MM.1S (cell line): ENCODE measurements at regions not wholly inside any gene's neighbourhood (a gene's known extent, or its start where the extent isn't known, plus 50 kb on each side); places are given as distances from the start of the nearest gene placed in this dataset.

Source experiments
- DNase-seq: peaks from one replicate; pipeline ENCODE4 v3.0.0-alpha.2; 2015
- H2AFZ ChIP-seq: fragments of 300-600 bp; sonication (generic); 2 replicates; pipeline ENCODE4 v1.6.0; 2016; ENCODE audit warnings: antibody characterized with exemption, low read length
- H3F3A ChIP-seq: fragments of 300-600 bp; sonication (generic); 2 replicates; pipeline ENCODE4 v1.6.1; 2016; ENCODE audit warnings: mild to moderate bottlenecking, antibody characterized with exemption, low read length, moderate library complexity, mixed read lengths; ENCODE audit not compliant: insufficient read depth
- H3K27ac ChIP-seq: fragments of 300-600 bp; sonication (generic); 2 replicates; pipeline ENCODE4 v1.5.1; 2016; ENCODE audit warnings: mild to moderate bottlenecking, low read length
- H3K27me3 ChIP-seq: fragments of 300-600 bp; sonication (generic); replicated peaks from 2 replicates; pipeline ENCODE4 v1.6.0; 2016; ENCODE audit warnings: low read length; ENCODE audit not compliant: insufficient read depth
- H3K36me3 ChIP-seq: fragments of 300-600 bp; sonication (generic); replicated peaks from 2 replicates; pipeline ENCODE4 v1.6.1; 2016; ENCODE audit warnings: mild to moderate bottlenecking, low read length, mixed read lengths; ENCODE audit not compliant: insufficient read depth
- H3K4me1 ChIP-seq: fragments of 300-600 bp; sonication (generic); 2 replicates; pipeline ENCODE4 v1.6.1; 2016; ENCODE audit warnings: low read length, mixed read lengths
- H3K4me2 ChIP-seq: fragments of 300-600 bp; sonication (generic); 2 replicates; pipeline ENCODE4 v1.6.0; 2016; ENCODE audit warnings: low read depth, low read length
- H3K4me3 ChIP-seq: fragments of 300-600 bp; sonication (generic); 2 replicates; pipeline ENCODE4 v1.5.1; 2016; ENCODE audit warnings: low read length, mixed read lengths
- H3K79me2 ChIP-seq: fragments of 300-600 bp; sonication (generic); 2 replicates; pipeline ENCODE4 v1.6.1; 2016; ENCODE audit warnings: mixed run types, low read length, mixed read lengths
- H3K9ac ChIP-seq: fragments of 300-600 bp; sonication (generic); 2 replicates; pipeline ENCODE4 v1.6.1; 2016; ENCODE audit warnings: low read length, mixed read lengths
- H3K9me2 ChIP-seq: fragments of 300-600 bp; sonication (generic); replicated peaks from 2 replicates; pipeline ENCODE4 v1.6.1; 2016; ENCODE audit warnings: mild to moderate bottlenecking, low read length, mixed read lengths; ENCODE audit not compliant: insufficient read depth
- H3K9me3 ChIP-seq: fragments of 300-600 bp; sonication (generic); replicated peaks from 2 replicates; pipeline ENCODE4 v1.6.1; 2016; ENCODE audit warnings: mild to moderate bottlenecking, low read length, mixed read lengths; ENCODE audit not compliant: insufficient read depth
- H4K20me1 ChIP-seq: fragments of 300-600 bp; sonication (generic); 2 replicates; pipeline ENCODE4 v1.6.1; 2016; ENCODE audit warnings: mild to moderate bottlenecking, low read length, moderate library complexity, mixed read lengths; ENCODE audit not compliant: insufficient read depth
- EZH2 ChIP-seq: fragments of 300-600 bp; sonication (generic); optimal IDR thresholded peaks from 2 replicates; pipeline ENCODE3; 2017; ENCODE audit warnings: low read depth, mild to moderate bottlenecking, antibody characterized with exemption, low read length, mixed read lengths
- EZH2phosphoT487 ChIP-seq: fragments of 300-600 bp; sonication (generic); IDR thresholded peaks from 2 replicates; pipeline ENCODE4 v1.6.1; 2018; ENCODE audit warnings: antibody characterized with exemption, low read length
- TF ChIP-seq, protein P1 (sequence below): fragments of 300-600 bp; sonication (generic); IDR thresholded peaks from 2 replicates; pipeline ENCODE4 v1.5.1; 2016; ENCODE audit warnings: antibody characterized with exemption, low read length, mixed read lengths

DNA sequence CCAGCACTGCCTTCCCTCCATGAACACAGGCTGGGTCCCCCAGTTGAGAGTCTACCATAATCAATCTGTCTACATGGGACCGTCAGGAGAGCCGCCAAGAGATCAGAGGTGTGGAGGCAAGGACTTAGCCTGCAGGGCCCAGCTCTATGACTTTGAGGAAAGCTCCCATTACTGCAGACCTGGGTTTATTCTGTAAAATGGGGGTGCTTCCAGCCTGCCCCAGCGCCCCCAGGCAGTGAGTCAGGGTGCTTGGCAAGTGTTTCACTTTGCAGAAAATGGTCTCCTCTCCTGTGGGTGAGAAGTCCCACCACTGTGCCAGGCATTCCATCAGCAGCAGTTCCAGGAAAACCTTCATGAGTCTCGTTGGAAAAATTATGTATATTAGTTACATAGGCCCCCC, 75.5 kb upstream of the VSTM2B start:
- H3K4me2 ChIP-seq = no peak overlapping the region
- peaks cover 25% of the 10 kb centered on the region for H3K27me3 ChIP-seq
- no peaks in the 10 kb centered on the region for H3K9me2 ChIP-seq
- H3K4me1 ChIP-seq = no peaks in the 10 kb centered on the region
- H3K79me2 ChIP-seq = no peaks in the 10 kb centered on the region
- H3K36me3 ChIP-seq = no peaks in the 10 kb centered on the region
- DNase-seq = no peak
- no peak overlapping the region for H3K27ac ChIP-seq
- H4K20me1 ChIP-seq = no peaks in the 10 kb centered on the region
- no peaks in the 10 kb centered on the region for H3F3A ChIP-seq
- H2AFZ ChIP-seq = no peak overlapping the region
- no peak overlapping the region for H3K4me3 ChIP-seq
- TF ChIP-seq, protein P1, sequence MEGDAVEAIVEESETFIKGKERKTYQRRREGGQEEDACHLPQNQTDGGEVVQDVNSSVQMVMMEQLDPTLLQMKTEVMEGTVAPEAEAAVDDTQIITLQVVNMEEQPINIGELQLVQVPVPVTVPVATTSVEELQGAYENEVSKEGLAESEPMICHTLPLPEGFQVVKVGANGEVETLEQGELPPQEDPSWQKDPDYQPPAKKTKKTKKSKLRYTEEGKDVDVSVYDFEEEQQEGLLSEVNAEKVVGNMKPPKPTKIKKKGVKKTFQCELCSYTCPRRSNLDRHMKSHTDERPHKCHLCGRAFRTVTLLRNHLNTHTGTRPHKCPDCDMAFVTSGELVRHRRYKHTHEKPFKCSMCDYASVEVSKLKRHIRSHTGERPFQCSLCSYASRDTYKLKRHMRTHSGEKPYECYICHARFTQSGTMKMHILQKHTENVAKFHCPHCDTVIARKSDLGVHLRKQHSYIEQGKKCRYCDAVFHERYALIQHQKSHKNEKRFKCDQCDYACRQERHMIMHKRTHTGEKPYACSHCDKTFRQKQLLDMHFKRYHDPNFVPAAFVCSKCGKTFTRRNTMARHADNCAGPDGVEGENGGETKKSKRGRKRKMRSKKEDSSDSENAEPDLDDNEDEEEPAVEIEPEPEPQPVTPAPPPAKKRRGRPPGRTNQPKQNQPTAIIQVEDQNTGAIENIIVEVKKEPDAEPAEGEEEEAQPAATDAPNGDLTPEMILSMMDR = no peak
- TF ChIP-seq EZH2 (no peak), EZH2phosphoT487 (no peak)
- no peaks in the 10 kb centered on the region for H3K9me3 ChIP-seq
- no peak overlapping the region for H3K9ac ChIP-seq

DNA sequence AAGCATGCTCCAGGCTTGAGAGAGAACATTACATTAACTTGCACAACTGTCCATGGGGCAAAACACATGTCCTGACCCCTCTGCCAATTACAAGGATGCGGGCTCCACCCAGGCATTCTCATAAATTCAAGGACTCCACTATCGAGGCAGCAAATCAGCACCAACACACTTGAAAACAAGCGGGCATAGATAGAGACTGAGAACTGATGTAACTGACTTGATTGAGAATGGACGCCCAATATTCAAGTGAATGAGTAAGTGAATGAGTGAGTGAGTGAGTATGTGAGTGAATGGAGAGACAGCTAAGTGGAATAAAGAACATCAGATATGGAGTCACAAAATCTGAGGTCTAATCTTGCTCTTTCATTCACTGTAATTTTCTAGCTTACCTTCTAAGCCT, 75.0 kb upstream of the VSTM2B start:
- Histone ChIP-seq H3K9ac (no peak overlapping the region), H3K36me3 (no peaks in the 10 kb centered on the region), H3K9me3 (no peaks in the 10 kb centered on the region), H3K9me2 (no peaks in the 10 kb centered on the region), H3F3A (no peaks in the 10 kb centered on the region), H3K27ac (no peak overlapping the region), H3K27me3 (peaks cover 25% of the 10 kb centered on the region), H3K79me2 (no peaks in the 10 kb centered on the region), H3K4me1 (no peaks in the 10 kb centered on the region), H2AFZ (no peak overlapping the region), H3K4me3 (no peak overlapping the region), H4K20me1 (no peaks in the 10 kb centered on the region), H3K4me2 (no peak overlapping the region)
- no peak for DNase-seq
- TF ChIP-seq EZH2phosphoT487 (no peak), EZH2 (no peak)

DNA sequence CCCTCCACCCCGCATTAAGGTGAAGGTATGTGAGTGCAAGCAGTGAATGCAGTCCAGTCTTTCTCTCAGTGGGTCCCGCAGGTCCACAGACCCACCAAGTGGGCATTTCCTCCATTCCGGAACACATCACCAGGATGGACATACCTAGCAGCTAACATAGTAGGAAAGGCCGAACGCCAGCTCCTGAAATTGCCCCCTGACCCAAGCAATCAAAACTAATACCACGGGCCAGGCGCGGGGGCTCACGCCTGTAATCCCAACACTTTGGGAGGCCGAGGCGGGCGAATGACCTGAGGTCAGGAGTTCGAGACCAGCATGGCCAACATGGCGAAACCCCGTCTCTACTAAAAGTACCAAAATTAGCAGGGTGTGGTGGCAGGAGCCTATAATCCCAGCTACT, 71.7 kb upstream of the VSTM2B start:
- Histone ChIP-seq H3K36me3 (no peaks in the 10 kb centered on the region), H3K9me3 (no peaks in the 10 kb centered on the region), H3K79me2 (no peaks in the 10 kb centered on the region), H2AFZ (no peak overlapping the region), H3K9ac (no peak overlapping the region), H3K4me3 (no peak overlapping the region), H3K27me3 (peaks cover 26% of the 10 kb centered on the region), H3K4me1 (no peaks in the 10 kb centered on the region), H3F3A (no peaks in the 10 kb centered on the region), H3K4me2 (no peak overlapping the region), H4K20me1 (no peaks in the 10 kb centered on the region), H3K27ac (no peak overlapping the region), H3K9me2 (no peaks in the 10 kb centered on the region)
- DNase-seq = no peak
- TF ChIP-seq EZH2 (no peak), EZH2phosphoT487 (no peak)
- TF ChIP-seq, protein P1 = no peak

DNA sequence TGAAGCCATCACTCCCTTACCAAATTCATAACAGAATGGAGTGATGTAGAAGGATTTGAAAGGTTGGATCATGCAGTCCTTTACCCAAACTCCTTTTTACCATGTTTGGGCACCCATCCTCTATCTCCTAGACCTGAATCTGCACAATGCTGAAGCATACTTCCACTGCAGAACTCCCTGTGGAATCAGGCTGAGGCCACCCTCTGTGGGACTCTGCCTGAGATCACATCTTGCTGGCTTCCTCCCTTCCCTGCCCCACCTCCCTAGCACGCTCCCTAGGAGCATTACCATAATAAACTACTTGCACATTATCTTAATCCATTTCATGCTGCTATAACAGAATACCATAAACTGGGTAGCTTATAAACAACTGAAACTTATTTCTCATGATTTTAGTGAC, 68.4 kb upstream of the VSTM2B start:
- peaks cover 17% of the 10 kb centered on the region for H3K27me3 ChIP-seq
- TF ChIP-seq, protein P1 = no peak
- TF ChIP-seq EZH2phosphoT487 (no peak), EZH2 (no peak)
- no peaks in the 10 kb centered on the region for H3K4me1 ChIP-seq
- H3K4me3 ChIP-seq = no peak overlapping the region
- H3K27ac ChIP-seq = no peak overlapping the region
- no peak overlapping the region for H3K9ac ChIP-seq
- H3K4me2 ChIP-seq = no peak overlapping the region
- H3K36me3 ChIP-seq = no peaks in the 10 kb centered on the region
- H3K9me2 ChIP-seq = no peaks in the 10 kb centered on the region
- H3K79me2 ChIP-seq = no peaks in the 10 kb centered on the region
- no peak overlapping the region for H2AFZ ChIP-seq
- H3K9me3 ChIP-seq = no peaks in the 10 kb centered on the region
- no peaks in the 10 kb centered on the region for H3F3A ChIP-seq
- no peaks in the 10 kb centered on the region for H4K20me1 ChIP-seq
- DNase-seq = no peak
